LNCaP clone FGC (cell line): ENCODE measurements at regions not wholly inside any gene's neighbourhood (a gene's known extent, or its start where the extent isn't known, plus 50 kb on each side); places are given as distances from the start of the nearest gene placed in this dataset.

Experiments used
- DNase-seq: peaks from one replicate; pipeline ENCODE4 v3.0.0-alpha.2; 2011; ENCODE audit warnings: low read depth
- H3K4me3 ChIP-seq: 2 replicates; pipeline ENCODE4 v1.5.1; 2011; ENCODE audit warnings: mild to moderate bottlenecking, low read depth, low read length, control low read depth
- CTCF ChIP-seq: IDR thresholded peaks from 2 replicates; pipeline ENCODE4 v1.5.1; 2012; ENCODE audit warnings: mild to moderate bottlenecking; ENCODE audit not compliant: control insufficient read depth, insufficient read depth; ENCODE audit errors: extremely low read depth

GRCh38 chr6:134850721-134851305, 99.1 kb downstream of the ALDH8A1 start:
- TF ChIP-seq CTCF: no peak
- no peak overlapping the region for H3K4me3 ChIP-seq
- DNase-seq: no peak

GRCh38 chr6:134849920-134850447, 99.9 kb downstream of the ALDH8A1 start:
- no peak for TF ChIP-seq CTCF
- H3K4me3 ChIP-seq: no peak overlapping the region
- no peak for DNase-seq

- DNase-seq: no peak
- no peak overlapping the region for H3K4me3 ChIP-seq
- no peak for TF ChIP-seq CTCF
Measured at GRCh38 chr6:134848076-134848475, 101.8 kb downstream of the ALDH8A1 start.

GRCh38 chr6:134846865-134847264, 103.0 kb downstream of the ALDH8A1 start:
- no peak for TF ChIP-seq CTCF
- DNase-seq: no peak

GRCh38 chr6:134846031-134846430, 103.9 kb downstream of the ALDH8A1 start:
- DNase-seq: no peak
- no peak overlapping the region for H3K4me3 ChIP-seq
- no peak for TF ChIP-seq CTCF

More at GRCh38 chr6:134846865-134847264, 103.0 kb downstream of the ALDH8A1 start:
- no peak overlapping the region for H3K4me3 ChIP-seq

GRCh38 chr6:134844120-134844519, 105.8 kb downstream of the ALDH8A1 start:
- TF ChIP-seq CTCF: no peak
- DNase-seq: no peak
- no peak overlapping the region for H3K4me3 ChIP-seq

GRCh38 chr6:134840086-134840867, 109.6 kb downstream of the ALDH8A1 start:
- no peak for DNase-seq
- no peak overlapping the region for H3K4me3 ChIP-seq
- no peak for TF ChIP-seq CTCF
